HEK293T (cell line): ENCODE measurements at regions not wholly inside any gene's neighbourhood (a gene's known extent, or its start where the extent isn't known, plus 50 kb on each side); places are given as distances from the start of the nearest gene placed in this dataset.

Experiments
- CTCF ChIA-PET: fragments of 350-600 bp; formaldehyde crosslinking; extraction: SDS; loops from one replicate; lab custom pipeline; 2021; ENCODE audit warnings: antibody characterized with exemption, inconsistent platforms; lab: Yijun Ruan, JAX
- POLR2A ChIA-PET: fragments of 350-600 bp; formaldehyde crosslinking; extraction: SDS; loops from one replicate; lab custom pipeline; 2020; ENCODE audit warnings: antibody characterized with exemption, inconsistent platforms; lab: Yijun Ruan, JAX
- DNase-seq: peaks from one replicate; pipeline ENCODE4 v3.0.0; 2012; ENCODE audit warnings: mixed read lengths; ENCODE audit errors: extremely low spot score
- ARNT ChIP-seq: fragments of 450-650 bp; IDR thresholded peaks from 2 replicates; pipeline ENCODE4 v1.6.1; 2017; ENCODE audit warnings: mild to moderate bottlenecking
- BHLHE40 ChIP-seq: fragments of 450-650 bp; IDR thresholded peaks from 2 replicates; pipeline ENCODE4 v1.6.1; 2016; ENCODE audit warnings: mild to moderate bottlenecking, moderate library complexity, borderline replicate concordance
- CTBP1 ChIP-seq: fragments of 450-650 bp; IDR thresholded peaks from 2 replicates; pipeline ENCODE4 v1.6.1; 2016; ENCODE audit warnings: borderline replicate concordance
- ELF4 ChIP-seq: fragments of 450-650 bp; IDR thresholded peaks from 2 replicates; pipeline ENCODE4 v1.6.1; 2017; ENCODE audit warnings: antibody characterized with exemption
- FOXA1 ChIP-seq: fragments of 450-650 bp; IDR thresholded peaks from 2 replicates; pipeline ENCODE4 v1.6.1; 2016; ENCODE audit warnings: mild to moderate bottlenecking
- FOXK2 ChIP-seq: fragments of 450-650 bp; IDR thresholded peaks from 2 replicates; pipeline ENCODE4 v1.6.1; 2016; ENCODE audit warnings: mild to moderate bottlenecking
- FOXM1 ChIP-seq: fragments of 450-650 bp; IDR thresholded peaks from 2 replicates; pipeline ENCODE4 v1.6.1; 2017; ENCODE audit warnings: mild to moderate bottlenecking, borderline replicate concordance
- HDGF ChIP-seq: fragments of 450-650 bp; IDR thresholded peaks from 2 replicates; pipeline ENCODE4 v1.6.1; 2017; ENCODE audit warnings: antibody characterized with exemption, borderline replicate concordance
- L3MBTL2 ChIP-seq: fragments of 450-650 bp; conservative IDR thresholded peaks from 2 replicates; pipeline ENCODE4 v1.6.1; 2016; ENCODE audit warnings: mild to moderate bottlenecking
- LEF1 ChIP-seq: fragments of 450-650 bp; IDR thresholded peaks from 2 replicates; pipeline ENCODE4 v1.6.1; 2017; ENCODE audit warnings: mild to moderate bottlenecking, borderline replicate concordance
- NFRKB ChIP-seq: fragments of 450-650 bp; IDR thresholded peaks from 2 replicates; pipeline ENCODE4 v1.6.1; 2016; ENCODE audit warnings: mild to moderate bottlenecking, moderate library complexity
- SP1 ChIP-seq: fragments of 450-650 bp; IDR thresholded peaks from 2 replicates; pipeline ENCODE4 v1.6.1; 2017
- SUZ12 ChIP-seq: fragments of 450-650 bp; IDR thresholded peaks from 2 replicates; pipeline ENCODE4 v1.6.1; 2016; ENCODE audit warnings: mild to moderate bottlenecking
- TARDBP ChIP-seq: fragments of 450-650 bp; IDR thresholded peaks from 2 replicates; pipeline ENCODE4 v1.6.1; 2016
- ZNF384 ChIP-seq: fragments of 450-650 bp; IDR thresholded peaks from 2 replicates; pipeline ENCODE4 v1.6.1; 2016
- TF ChIP-seq, protein P1 (sequence below): fragments of 450-650 bp; IDR thresholded peaks from 2 replicates; pipeline ENCODE4 v1.6.1; 2016

DNA sequence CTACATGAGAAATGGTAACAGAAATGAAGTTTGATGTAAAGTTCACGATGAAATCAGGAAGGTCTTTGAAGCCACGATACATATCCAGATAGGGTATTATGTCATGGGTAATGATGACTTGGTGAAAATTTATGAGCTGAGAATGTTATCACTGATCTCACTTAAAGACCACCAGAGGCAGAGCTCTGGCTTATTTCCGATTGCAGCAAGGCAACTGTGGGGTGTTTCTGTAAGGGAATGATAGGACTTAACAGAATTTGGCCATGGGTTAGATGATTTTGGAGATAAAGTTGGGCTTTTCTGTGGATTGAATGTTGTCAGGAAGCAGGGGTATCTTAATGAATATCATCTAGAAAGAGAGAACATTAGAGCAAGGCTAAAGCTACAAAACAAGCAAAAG, 508.4 kb downstream of the HDGFL1 start:
- TF ChIP-seq SUZ12 (no peak), BHLHE40 (no peak), ZNF384 (no peak), HDGF (no peak), FOXK2 (no peak), LEF1 (no peak), L3MBTL2 (no peak), FOXA1 (no peak), NFRKB (no peak), ELF4 (no peak), TARDBP (no peak), CTBP1 (no peak)
- POLR2A ChIA-PET = no interaction called here
- DNase-seq = no peak
- CTCF ChIA-PET = no interaction called here

GRCh38 chr6:23081701-23082100, 512.3 kb downstream of the HDGFL1 start:
- DNase-seq = peak; percentile 5
- ChIA-PET CTCF (no interaction called here), POLR2A (no interaction called here)
- no peak for TF ChIP-seq HDGF
- no peak for TF ChIP-seq SUZ12
- TF ChIP-seq ZNF384 = no peak
- no peak for TF ChIP-seq LEF1
- no peak for TF ChIP-seq CTBP1
- TF ChIP-seq ARNT = no peak
- TF ChIP-seq FOXA1 = no peak
- TF ChIP-seq BHLHE40 = no peak
- TF ChIP-seq ELF4 = no peak
- TF ChIP-seq NFRKB = no peak
- no peak for TF ChIP-seq TARDBP
- TF ChIP-seq SP1 = no peak
- TF ChIP-seq, protein P1, sequence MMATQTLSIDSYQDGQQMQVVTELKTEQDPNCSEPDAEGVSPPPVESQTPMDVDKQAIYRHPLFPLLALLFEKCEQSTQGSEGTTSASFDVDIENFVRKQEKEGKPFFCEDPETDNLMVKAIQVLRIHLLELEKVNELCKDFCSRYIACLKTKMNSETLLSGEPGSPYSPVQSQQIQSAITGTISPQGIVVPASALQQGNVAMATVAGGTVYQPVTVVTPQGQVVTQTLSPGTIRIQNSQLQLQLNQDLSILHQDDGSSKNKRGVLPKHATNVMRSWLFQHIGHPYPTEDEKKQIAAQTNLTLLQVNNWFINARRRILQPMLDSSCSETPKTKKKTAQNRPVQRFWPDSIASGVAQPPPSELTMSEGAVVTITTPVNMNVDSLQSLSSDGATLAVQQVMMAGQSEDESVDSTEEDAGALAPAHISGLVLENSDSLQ = no peak
- no peak for TF ChIP-seq FOXK2
- no peak for TF ChIP-seq L3MBTL2
- TF ChIP-seq FOXM1 = no peak

DNA sequence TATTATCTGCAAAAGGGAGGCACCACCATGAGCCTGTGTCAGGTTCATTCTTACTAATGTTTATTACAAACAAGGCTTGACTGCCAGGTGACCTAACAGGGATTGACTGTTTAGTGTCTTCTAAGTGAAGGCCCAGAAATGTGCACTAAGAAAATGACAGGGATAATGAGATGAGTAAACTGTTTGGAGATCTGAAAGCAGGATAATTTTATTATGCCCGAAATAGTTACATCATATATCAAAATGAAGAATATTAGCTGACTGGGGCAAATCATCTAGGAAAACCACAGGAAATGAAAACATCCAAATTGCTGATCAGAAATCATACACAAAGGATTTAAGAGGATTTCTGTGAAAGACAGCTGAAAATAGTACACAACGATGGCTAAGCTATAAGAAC, 516.7 kb downstream of the HDGFL1 start:
- TF ChIP-seq FOXM1 (no peak), HDGF (no peak), LEF1 (no peak), FOXK2 (no peak), ARNT (no peak)

GRCh38 chr6:23087471-23087870, 518.1 kb downstream of the HDGFL1 start:
- no peak for DNase-seq
- TF ChIP-seq, protein P1 = no peak
- no peak for TF ChIP-seq ELF4
- TF ChIP-seq FOXM1 = no peak
- no peak for TF ChIP-seq LEF1
- no peak for TF ChIP-seq FOXA1
- TF ChIP-seq CTBP1 = no peak
- no peak for TF ChIP-seq ZNF384
- no peak for TF ChIP-seq ARNT
- no peak for TF ChIP-seq SUZ12
- TF ChIP-seq TARDBP = no peak
- TF ChIP-seq FOXK2 = no peak
- TF ChIP-seq BHLHE40 = no peak
- no peak for TF ChIP-seq L3MBTL2
- no peak for TF ChIP-seq NFRKB
- no peak for TF ChIP-seq SP1
- TF ChIP-seq HDGF = no peak
- ChIA-PET CTCF (no interaction called here), POLR2A (no interaction called here)

More for the DNA sequence above, 516.7 kb downstream of the HDGFL1 start:
- POLR2A ChIA-PET = no interaction called here
- CTCF ChIA-PET = no interaction called here
- no peak for DNase-seq

- CTCF ChIA-PET = no interaction called here
- no peak for DNase-seq
- TF ChIP-seq ZNF384 = no peak
- TF ChIP-seq CTBP1 = no peak
- TF ChIP-seq SP1 = no peak
- TF ChIP-seq ARNT = no peak
- no peak for TF ChIP-seq LEF1
- no peak for TF ChIP-seq FOXM1
- TF ChIP-seq TARDBP = no peak
- TF ChIP-seq SUZ12 = no peak
- no peak for TF ChIP-seq HDGF
- POLR2A ChIA-PET = no interaction called here
These were observed 519.4 kb downstream of the HDGFL1 start for GRCh38 chr6:23088761-23089160.

DNA sequence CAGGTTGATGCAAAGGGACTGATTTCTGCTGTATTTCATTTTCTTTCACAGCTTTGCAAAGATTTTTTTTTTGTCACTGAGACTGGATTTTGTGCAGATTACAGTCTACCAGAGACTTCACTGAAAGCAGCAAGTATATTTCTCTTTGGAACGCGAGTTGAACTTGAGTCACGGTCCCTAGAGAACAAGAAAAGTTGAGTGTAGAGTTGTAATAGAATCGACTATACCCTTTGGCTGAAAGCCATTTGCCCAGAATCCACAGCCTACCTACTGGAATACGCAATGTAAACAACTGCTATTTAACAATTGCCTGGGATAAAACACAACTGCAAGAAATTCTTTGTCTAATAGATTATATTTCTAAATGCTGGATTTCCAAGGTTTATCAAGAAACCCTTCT, 520.6 kb downstream of the HDGFL1 start:
- POLR2A ChIA-PET = no interaction called here
- DNase-seq = no peak
- no peak for TF ChIP-seq FOXM1
- TF ChIP-seq BHLHE40 = no peak
- no peak for TF ChIP-seq ZNF384
- TF ChIP-seq SP1 = no peak
- TF ChIP-seq ARNT = no peak
- CTCF ChIA-PET = no interaction called here

- ChIA-PET CTCF (no interaction called here), POLR2A (no interaction called here)
- TF ChIP-seq FOXK2 (no peak), TARDBP (no peak), SUZ12 (no peak), ZNF384 (no peak), L3MBTL2 (no peak), FOXA1 (no peak), SP1 (no peak), FOXM1 (no peak), NFRKB (no peak), CTBP1 (no peak), ARNT (no peak)
- no peak for DNase-seq
These were observed 522.4 kb downstream of the HDGFL1 start for GRCh38 chr6:23091795-23092194.
